ENCODE measurements at regions not wholly inside any gene's neighbourhood (a gene's known extent, or its start where the extent isn't known, plus 50 kb on each side); places are given as distances from the start of the nearest gene placed in this dataset.

GRCh38 chr9:30244877-30245276, 2139.6 kb upstream of the ACO1 start:
- TF ChIP-seq POLR2A (IDR thresholded peaks at IDR 0.05; ENCODE audit: low read depth, low read length) (no peak), CTCF (conservative IDR thresholded peaks at IDR 0.05; ENCODE audit: low read depth, low read length) (no peak), CHD1 (IDR thresholded peaks at IDR 0.05; ENCODE audit: low read depth, low read length) (no peak), MAFK (IDR thresholded peaks at IDR 0.05; ENCODE audit: low read depth, low read length) (no peak), RCOR1 (IDR thresholded peaks at IDR 0.05; ENCODE audit: insufficient replicate concordance, low read length) (no peak), RAD21 (IDR thresholded peaks at IDR 0.05; ENCODE audit: low read length) (no peak), SMC3 (IDR thresholded peaks at IDR 0.05; ENCODE audit: low read depth, low read length) (no peak), BHLHE40 (IDR thresholded peaks at IDR 0.05; ENCODE audit: low read depth, low read length) (no peak), USF2 (IDR thresholded peaks at IDR 0.05; ENCODE audit: low read depth, low read length) (no peak)
- TF ChIP-seq, protein P1, sequence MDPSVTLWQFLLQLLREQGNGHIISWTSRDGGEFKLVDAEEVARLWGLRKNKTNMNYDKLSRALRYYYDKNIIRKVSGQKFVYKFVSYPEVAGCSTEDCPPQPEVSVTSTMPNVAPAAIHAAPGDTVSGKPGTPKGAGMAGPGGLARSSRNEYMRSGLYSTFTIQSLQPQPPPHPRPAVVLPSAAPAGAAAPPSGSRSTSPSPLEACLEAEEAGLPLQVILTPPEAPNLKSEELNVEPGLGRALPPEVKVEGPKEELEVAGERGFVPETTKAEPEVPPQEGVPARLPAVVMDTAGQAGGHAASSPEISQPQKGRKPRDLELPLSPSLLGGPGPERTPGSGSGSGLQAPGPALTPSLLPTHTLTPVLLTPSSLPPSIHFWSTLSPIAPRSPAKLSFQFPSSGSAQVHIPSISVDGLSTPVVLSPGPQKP (IDR thresholded peaks at IDR 0.05; ENCODE audit: borderline replicate concordance, low read depth, low read length): no peak
